Lung microvascular endothelial cell (primary cell): ENCODE measurements at regions not wholly inside any gene's neighbourhood (a gene's known extent, or its start where the extent isn't known, plus 50 kb on each side); places are given as distances from the start of the nearest gene placed in this dataset.
"Not testable (repeated sequence)": the region's sequence is repeated elsewhere in the genome, so short reads cannot be mapped to it uniquely, and the experiment has no call there.

Experiments
- DNase-seq, 2 donors: peaks; one replicate each; pipeline versions ENCODE4 v3.0.0 to v3.0.0-alpha.2; 2010; ENCODE audit warnings: low read depth in 2 of 2

GRCh38 chr17:33816842-33817617 is 438.1 kb upstream of the CCL2 start:
- DNase-seq: no peak

- no peak for DNase-seq
Observed at GRCh38 chr17:33819539-33819938, 435.5 kb upstream of the CCL2 start.

GRCh38 chr17:33832262-33832661 is 422.8 kb upstream of the CCL2 start:
- no peak for DNase-seq

GRCh38 chr17:33837281-33837680 is 417.8 kb upstream of the CCL2 start:
- DNase-seq: no peak

- DNase-seq: no peak
Observed at GRCh38 chr17:33838281-33838680, 416.8 kb upstream of the CCL2 start.

GRCh38 chr17:33847900-33848299 is 407.2 kb upstream of the CCL2 start:
- DNase-seq: no peak

- DNase-seq: no peak
Observed at GRCh38 chr17:33848433-33848832, 406.7 kb upstream of the CCL2 start.

GRCh38 chr17:33854596-33854995 is 400.5 kb upstream of the CCL2 start:
- DNase-seq: no peak

GRCh38 chr17:33858121-33858520 is 397.0 kb upstream of the CCL2 start:
- no peak for DNase-seq

- no peak for DNase-seq
Observed at GRCh38 chr17:33858682-33859081, 396.4 kb upstream of the CCL2 start.

GRCh38 chr17:33862772-33863602 is 392.1 kb upstream of the CCL2 start:
- no peak for DNase-seq

GRCh38 chr17:33864758-33865229 is 390.3 kb upstream of the CCL2 start:
- no peak for DNase-seq

- DNase-seq: no peak
Observed at GRCh38 chr17:33868899-33869298, 386.2 kb upstream of the CCL2 start.

- no peak for DNase-seq
Observed at GRCh38 chr17:33870936-33871335, 384.1 kb upstream of the CCL2 start.

- no peak for DNase-seq
Observed at GRCh38 chr17:33871720-33872540, 383.2 kb upstream of the CCL2 start.

GRCh38 chr17:33873201-33873617 is 381.9 kb upstream of the CCL2 start:
- DNase-seq: no peak

- DNase-seq: no peak
Observed at GRCh38 chr17:33874617-33875060, 380.4 kb upstream of the CCL2 start.

- no peak for DNase-seq
Observed at GRCh38 chr17:33875973-33876372, 379.1 kb upstream of the CCL2 start.

GRCh38 chr17:33882273-33882672 is 372.8 kb upstream of the CCL2 start:
- DNase-seq: not testable (repeated sequence)

GRCh38 chr17:33882677-33883076 is 372.4 kb upstream of the CCL2 start:
- DNase-seq: not testable (repeated sequence)

- no peak for DNase-seq
Observed at GRCh38 chr17:33888455-33888854, 366.6 kb upstream of the CCL2 start.

GRCh38 chr17:33889040-33889439 is 366.0 kb upstream of the CCL2 start:
- DNase-seq: no peak
